GM12801 (cell line): ENCODE measurements at regions not wholly inside any gene's neighbourhood (a gene's known extent, or its start where the extent isn't known, plus 50 kb on each side); places are given as distances from the start of the nearest gene placed in this dataset.

Experiments
- CTCF ChIP-seq: IDR thresholded peaks from one replicate; pipeline ENCODE4 v1.5.1; 2011; ENCODE audit warnings: control low read depth; ENCODE audit not compliant: insufficient read length; ENCODE audit errors: extremely low read depth

GRCh38 chr2:34242763-34243123 lies 643.6 kb upstream of the FAM98A start:
- TF ChIP-seq CTCF = no peak

- no peak for TF ChIP-seq CTCF
Measured at GRCh38 chr2:34241905-34242762, 643.0 kb upstream of the FAM98A start.

- TF ChIP-seq CTCF = no peak
Measured at GRCh38 chr2:34239511-34239910, 640.4 kb upstream of the FAM98A start.

DNA sequence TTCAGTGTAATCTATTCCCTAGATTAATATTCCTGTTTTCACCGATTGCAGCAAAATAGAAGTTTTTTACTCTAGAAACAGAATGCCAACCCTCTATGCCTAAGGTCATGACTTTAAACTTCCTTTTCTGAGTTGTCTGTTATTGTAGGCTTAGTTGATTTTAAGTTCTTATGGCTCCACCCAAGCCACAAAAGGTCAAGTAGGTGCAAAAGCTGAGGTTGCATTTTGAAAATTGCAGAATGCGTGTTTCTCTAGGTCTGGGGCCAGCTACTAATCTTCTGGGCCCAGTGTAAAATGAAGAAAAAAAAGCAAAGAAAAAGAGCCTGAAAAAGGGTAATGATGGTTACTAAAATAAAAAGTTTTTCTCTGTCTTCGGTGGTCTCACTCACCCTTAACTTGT lies 635.7 kb upstream of the FAM98A start:
- TF ChIP-seq CTCF = no peak

DNA sequence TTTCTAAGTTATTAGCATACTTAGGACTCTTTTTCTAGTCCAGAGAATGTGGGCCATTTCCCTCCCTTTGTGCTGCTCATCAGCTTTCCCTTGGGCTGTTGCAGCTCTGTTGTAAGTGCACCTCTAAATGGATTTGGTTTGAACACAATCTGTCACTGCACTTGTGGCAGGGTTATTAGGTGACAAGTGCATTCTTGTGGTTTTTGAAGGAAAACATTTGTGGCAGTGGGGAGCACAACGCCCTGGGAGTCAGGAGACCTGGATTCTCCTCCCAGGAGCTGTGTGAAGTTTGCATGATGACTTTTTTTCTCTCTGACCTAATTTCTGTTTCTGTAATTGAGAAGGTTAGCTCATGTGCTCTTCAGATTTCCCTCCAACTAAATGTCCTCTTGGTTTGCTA lies 630.9 kb upstream of the FAM98A start:
- no peak for TF ChIP-seq CTCF

DNA sequence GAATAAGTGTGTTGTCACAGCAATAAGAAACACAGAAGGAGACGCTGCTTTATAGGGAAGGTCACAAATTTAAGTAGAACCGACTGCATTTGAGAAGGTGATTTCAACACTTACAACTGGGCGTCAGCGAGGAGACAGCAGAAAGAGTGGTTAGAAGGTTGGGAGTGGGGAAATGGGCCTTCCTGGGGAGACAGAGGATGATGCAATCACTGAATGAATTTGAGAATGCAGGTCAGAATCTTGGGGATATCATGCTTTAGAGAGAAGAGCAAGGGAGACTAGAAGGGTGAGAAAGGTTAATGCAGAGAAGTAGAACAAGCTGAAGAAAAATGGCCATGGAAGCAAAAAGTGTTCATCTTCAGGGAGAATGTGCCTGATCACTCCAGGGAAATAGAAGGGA lies 616.1 kb upstream of the FAM98A start:
- TF ChIP-seq CTCF = no peak

- no peak for TF ChIP-seq CTCF
Measured at GRCh38 chr2:34204560-34204959, 605.5 kb upstream of the FAM98A start.

DNA sequence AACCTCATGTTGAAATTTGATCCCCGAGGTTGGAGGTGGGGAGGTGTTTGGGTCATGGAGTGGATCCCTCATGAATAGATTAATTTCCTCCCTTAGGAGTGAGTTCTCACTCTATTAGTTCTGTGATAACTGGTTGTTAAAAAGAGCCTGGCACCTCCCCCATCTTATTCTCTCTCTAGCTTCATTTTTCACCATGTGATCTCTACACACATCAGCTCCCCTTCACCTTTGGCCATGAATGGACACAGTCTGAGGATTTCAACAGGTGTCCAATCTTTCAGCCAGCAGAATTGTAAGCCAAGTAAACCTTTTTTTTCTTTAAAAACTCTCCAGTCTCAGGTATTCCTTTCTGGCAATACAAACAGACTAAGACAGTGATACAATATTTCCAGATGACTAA lies 602.0 kb upstream of the FAM98A start:
- TF ChIP-seq CTCF = no peak
